GM12873 (cell line): ENCODE measurements at regions not wholly inside any gene's neighbourhood (a gene's known extent, or its start where the extent isn't known, plus 50 kb on each side); places are given as distances from the start of the nearest gene placed in this dataset.

Experiments used
- TF ChIP-seq, protein P1 (sequence below): IDR thresholded peaks from 2 replicates; pipeline ENCODE4 v1.5.1; 2012; ENCODE audit warnings: low read depth, mild to moderate bottlenecking, moderate library complexity, low read length, control low read depth; ENCODE audit not compliant: insufficient read depth; ENCODE audit errors: missing control alignments

- TF ChIP-seq, protein P1, sequence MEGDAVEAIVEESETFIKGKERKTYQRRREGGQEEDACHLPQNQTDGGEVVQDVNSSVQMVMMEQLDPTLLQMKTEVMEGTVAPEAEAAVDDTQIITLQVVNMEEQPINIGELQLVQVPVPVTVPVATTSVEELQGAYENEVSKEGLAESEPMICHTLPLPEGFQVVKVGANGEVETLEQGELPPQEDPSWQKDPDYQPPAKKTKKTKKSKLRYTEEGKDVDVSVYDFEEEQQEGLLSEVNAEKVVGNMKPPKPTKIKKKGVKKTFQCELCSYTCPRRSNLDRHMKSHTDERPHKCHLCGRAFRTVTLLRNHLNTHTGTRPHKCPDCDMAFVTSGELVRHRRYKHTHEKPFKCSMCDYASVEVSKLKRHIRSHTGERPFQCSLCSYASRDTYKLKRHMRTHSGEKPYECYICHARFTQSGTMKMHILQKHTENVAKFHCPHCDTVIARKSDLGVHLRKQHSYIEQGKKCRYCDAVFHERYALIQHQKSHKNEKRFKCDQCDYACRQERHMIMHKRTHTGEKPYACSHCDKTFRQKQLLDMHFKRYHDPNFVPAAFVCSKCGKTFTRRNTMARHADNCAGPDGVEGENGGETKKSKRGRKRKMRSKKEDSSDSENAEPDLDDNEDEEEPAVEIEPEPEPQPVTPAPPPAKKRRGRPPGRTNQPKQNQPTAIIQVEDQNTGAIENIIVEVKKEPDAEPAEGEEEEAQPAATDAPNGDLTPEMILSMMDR: no peak
Measured at GRCh38 chr3:157912514-157913451, 193.4 kb downstream of the SHOX2 start.

DNA sequence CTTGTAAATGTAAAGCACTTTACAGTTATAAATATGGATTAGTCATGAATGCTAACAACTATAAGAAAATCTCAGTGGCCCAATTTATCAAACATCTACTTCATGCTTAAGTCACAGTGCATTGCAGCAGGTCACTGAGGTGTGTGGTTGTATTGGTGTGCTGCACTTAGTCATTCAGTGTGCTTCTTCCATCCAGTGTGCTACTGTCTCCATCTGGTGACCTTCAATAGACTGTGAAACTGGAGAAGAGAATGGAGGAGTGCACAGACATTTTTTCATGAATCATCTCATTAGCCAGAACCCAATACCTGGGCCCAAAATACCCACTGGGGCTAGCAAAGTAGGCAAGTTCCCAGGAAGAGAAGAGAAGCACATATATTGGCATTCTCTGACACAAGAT lies 199.6 kb downstream of the SHOX2 start:
- TF ChIP-seq, protein P1: no peak

DNA sequence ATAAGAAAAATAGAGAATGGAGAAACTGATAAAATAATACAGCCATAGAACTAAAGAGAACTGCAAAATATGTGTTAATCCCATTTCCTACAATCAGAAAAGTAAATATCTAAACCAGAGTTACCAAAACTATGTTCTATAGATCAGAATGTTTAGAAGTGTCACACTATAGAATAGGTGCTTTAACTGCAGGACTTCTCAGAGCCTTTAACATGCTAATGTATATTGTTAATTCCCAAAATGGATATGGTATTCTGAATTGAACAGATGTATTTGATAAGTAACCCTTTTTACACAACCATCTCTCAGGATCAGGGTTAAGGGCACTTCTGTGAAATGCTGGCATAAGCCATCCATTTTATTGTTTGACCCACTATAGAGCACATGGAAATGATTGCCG lies 200.3 kb downstream of the SHOX2 start:
- TF ChIP-seq, protein P1: no peak

- TF ChIP-seq, protein P1: no peak
Measured at GRCh38 chr3:157888040-157888439, 218.2 kb downstream of the SHOX2 start.

DNA sequence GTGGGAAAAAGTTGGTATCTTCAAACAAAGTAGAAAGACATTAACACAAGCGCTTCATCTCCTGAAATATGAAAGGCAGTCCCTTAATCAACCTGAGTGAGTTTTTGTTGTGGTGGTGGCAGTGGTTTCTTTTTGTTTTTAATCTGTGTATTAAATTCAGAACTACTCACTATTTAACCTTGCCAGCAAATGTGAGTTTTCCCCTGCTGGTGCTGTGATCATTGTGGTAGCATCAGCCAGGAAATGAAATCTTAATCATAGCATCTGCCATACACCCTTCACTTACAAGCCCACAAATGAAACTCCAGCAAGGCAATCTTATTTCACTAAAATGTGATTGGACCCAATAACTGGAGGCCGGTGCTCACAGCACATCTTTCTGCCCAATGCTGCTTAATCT lies 229.7 kb downstream of the SHOX2 start:
- TF ChIP-seq, protein P1: no peak

DNA sequence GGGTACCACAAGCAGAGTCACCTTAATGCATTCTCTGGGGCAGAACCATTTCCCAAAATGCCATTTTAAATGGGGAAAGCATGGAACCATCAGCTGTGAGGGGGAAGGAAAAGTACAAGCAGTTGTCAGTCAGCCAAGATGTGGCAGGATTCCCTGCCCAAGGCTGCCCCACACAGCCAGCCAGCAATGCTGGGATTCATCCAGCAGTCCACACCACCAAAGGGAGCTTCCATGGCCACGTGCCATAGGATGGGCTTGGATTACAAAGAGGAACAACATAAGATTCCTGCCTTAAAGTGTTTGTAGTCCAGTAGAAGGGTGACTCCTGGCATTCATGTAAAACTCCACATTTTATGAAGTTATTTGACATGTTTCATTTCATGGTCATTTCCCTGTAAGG lies 233.3 kb downstream of the SHOX2 start:
- TF ChIP-seq, protein P1: no peak

GRCh38 chr3:157871838-157872460 lies 234.3 kb downstream of the SHOX2 start:
- TF ChIP-seq, protein P1: no peak
